Esophagus squamous epithelium (tissue), 4 donors: ENCODE measurements at regions not wholly inside any gene's neighbourhood (a gene's known extent, or its start where the extent isn't known, plus 50 kb on each side); places are given as distances from the start of the nearest gene placed in this dataset.
"Not testable (repeated sequence)": the region's sequence is repeated elsewhere in the genome, so short reads cannot be mapped to it uniquely, and the experiment has no call there.

ENCODE experiments used
- CTCF ChIP-seq, 6 experiments: fragments of 450-650 bp in 4 of 6; fragments of 200-600 bp in 2 of 6; sonication (generic) in 2 of 6; IDR thresholded peaks; one replicate each; pipeline ENCODE4 v1.5.1; 2016 to 2019; ENCODE audit warnings: antibody characterized with exemption in 6 of 6, mild to moderate bottlenecking in 4 of 6, moderate library complexity in 4 of 6
- POLR2A ChIP-seq, 4 donors: fragments of 450-650 bp; IDR thresholded peaks; one replicate each; pipeline ENCODE4 v1.6.1; 2017; ENCODE audit warnings: antibody characterized with exemption in 4 of 4, mild to moderate bottlenecking in 4 of 4, moderate library complexity in 3 of 4

GRCh38 chr7:46594831-46595230, 673.8 kb upstream of the IGFBP3 start:
- not testable (repeated sequence) for TF ChIP-seq CTCF, POLR2A (IDR thresholded peaks at IDR 0.05)
